ENCODE measurements at regions not wholly inside any gene's neighbourhood (a gene's known extent, or its start where the extent isn't known, plus 50 kb on each side); places are given as distances from the start of the nearest gene placed in this dataset.

DNA sequence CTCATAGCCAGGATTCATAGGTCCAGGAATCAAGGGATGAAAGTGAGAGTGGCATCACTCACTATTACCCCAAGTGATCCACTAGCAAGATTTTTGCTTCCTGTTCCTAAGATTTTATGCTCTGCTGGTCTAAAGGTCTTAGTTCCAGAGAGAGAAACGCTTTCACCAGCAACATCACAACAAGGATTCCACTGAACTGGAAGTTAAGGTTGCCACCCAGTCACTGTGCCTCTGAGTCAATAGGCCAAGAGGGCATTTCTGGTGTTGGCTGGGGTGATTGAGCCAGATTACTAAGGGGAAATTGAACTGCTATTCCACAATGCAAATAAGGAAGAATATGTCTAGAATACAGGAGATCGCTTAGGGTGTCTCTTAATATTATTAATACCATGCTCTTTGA, 142.5 kb upstream of the ARID2 start:
- no peak overlapping the region for H3K9ac ChIP-seq (ENCODE audit: low read depth, low read length)
- H3K9me3 ChIP-seq (ENCODE audit: control insufficient read depth, insufficient read depth, low read length), result no peaks in the 10 kb centered on the region
- no peaks in the 10 kb centered on the region for H3K27me3 ChIP-seq (ENCODE audit: control insufficient read depth, insufficient read depth, low read length)
- H3K27ac ChIP-seq (ENCODE audit: low read depth, low read length), result no peak overlapping the region
- no peaks in the 10 kb centered on the region for H3K36me3 ChIP-seq (ENCODE audit: control insufficient read depth, insufficient read depth, low read length)
- no peaks in the 10 kb centered on the region for H3K4me1 ChIP-seq (ENCODE audit: control insufficient read depth, insufficient read depth, low read length)
- no peak overlapping the region for H3K4me3 ChIP-seq (ENCODE audit: low read depth, low read length)

DNA sequence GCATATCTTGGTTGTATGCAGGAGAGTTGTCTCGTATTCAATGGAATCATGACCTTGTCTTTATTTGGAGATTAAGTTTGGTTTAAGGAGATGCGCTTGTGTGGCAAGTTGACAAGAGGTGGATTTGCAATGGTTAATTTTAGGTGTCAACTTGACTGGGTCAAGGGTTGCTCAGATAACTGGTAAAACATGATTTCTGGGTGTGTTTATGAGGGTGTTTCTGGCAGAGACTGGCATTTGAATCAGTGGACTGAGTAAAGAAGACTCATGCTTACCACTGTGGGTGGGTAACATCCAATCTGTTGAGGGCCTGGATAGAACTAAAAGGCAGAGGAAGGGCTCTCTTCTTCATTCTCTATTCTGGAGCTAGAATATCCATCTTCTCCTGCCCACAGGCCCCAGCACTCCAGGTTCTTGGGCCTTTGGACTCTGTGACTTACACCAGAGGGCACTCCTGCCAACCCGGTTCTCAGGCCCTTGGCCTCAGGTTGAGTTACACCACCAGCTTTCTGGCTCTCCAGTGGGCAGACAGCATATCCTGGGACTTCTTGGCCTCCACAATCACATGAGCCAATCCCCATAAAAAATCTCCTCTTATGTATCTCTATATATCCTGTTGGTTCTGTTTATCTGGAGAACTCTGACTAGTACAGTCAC, 141.5 kb upstream of the ARID2 start:
- H3K36me3 ChIP-seq (ENCODE audit: control insufficient read depth, insufficient read depth, low read length), result no peaks in the 10 kb centered on the region
- no peak overlapping the region for H3K27ac ChIP-seq (ENCODE audit: low read depth, low read length)
- H3K4me3 ChIP-seq (ENCODE audit: low read depth, low read length), result no peak overlapping the region
- H3K9me3 ChIP-seq (ENCODE audit: control insufficient read depth, insufficient read depth, low read length), result no peaks in the 10 kb centered on the region
- H3K27me3 ChIP-seq (ENCODE audit: control insufficient read depth, insufficient read depth, low read length), result no peaks in the 10 kb centered on the region
- no peak overlapping the region for H3K9ac ChIP-seq (ENCODE audit: low read depth, low read length)
- no peaks in the 10 kb centered on the region for H3K4me1 ChIP-seq (ENCODE audit: control insufficient read depth, insufficient read depth, low read length)

DNA sequence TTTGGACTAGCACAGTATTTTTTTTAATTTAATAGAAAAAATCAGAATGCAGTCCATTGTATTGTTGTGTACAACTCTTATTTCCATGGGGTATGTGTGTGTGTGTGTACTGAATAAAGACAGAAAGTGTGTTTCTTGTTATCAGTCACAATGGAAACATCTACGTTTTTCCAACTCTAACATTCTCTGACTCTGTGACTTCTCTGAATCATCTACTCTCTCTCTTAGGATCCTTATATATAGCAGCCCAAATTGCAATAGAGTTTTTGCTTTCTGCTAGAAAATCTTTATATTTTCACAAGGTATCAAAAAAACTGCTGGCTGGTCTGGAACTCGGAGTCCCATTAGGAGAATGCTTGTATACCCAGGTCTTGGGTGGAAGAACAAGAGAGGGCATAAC, 138.9 kb upstream of the ARID2 start:
- no peaks in the 10 kb centered on the region for H3K9me3 ChIP-seq (ENCODE audit: control insufficient read depth, insufficient read depth, low read length)

DNA sequence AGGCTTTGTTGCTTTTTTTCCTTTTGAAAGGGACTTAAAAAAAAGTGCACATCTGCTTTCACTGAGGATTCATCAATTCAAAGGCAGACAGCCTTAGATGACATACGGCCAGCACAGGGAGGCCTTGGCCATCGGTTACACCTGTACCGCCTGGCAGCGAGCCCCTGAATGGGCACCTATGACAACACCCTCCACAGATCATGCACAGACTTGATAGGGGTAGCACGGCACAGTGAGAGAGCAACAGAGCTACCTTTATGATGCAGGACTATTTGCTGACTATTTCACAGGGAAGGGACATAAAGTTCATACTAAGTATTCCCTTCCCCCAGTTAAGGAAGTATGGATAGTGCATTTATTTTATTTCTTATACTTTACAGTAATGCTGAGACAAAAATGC, 137.9 kb upstream of the ARID2 start:
- Histone ChIP-seq H3K9ac (ENCODE audit: low read depth, low read length) (no peak overlapping the region), H3K9me3 (ENCODE audit: control insufficient read depth, insufficient read depth, low read length) (no peaks in the 10 kb centered on the region), H3K27me3 (ENCODE audit: control insufficient read depth, insufficient read depth, low read length) (no peaks in the 10 kb centered on the region), H3K27ac (ENCODE audit: low read depth, low read length) (no peak overlapping the region), H3K4me1 (ENCODE audit: control insufficient read depth, insufficient read depth, low read length) (no peaks in the 10 kb centered on the region), H3K4me3 (ENCODE audit: low read depth, low read length) (no peak overlapping the region), H3K36me3 (ENCODE audit: control insufficient read depth, insufficient read depth, low read length) (no peaks in the 10 kb centered on the region)

More for the DNA sequence above, 138.9 kb upstream of the ARID2 start:
- no peak overlapping the region for H3K9ac ChIP-seq (ENCODE audit: low read depth, low read length)
- H3K27me3 ChIP-seq (ENCODE audit: control insufficient read depth, insufficient read depth, low read length), result no peaks in the 10 kb centered on the region
- H3K4me3 ChIP-seq (ENCODE audit: low read depth, low read length), result no peak overlapping the region
- H3K27ac ChIP-seq (ENCODE audit: low read depth, low read length), result no peak overlapping the region
- H3K4me1 ChIP-seq (ENCODE audit: control insufficient read depth, insufficient read depth, low read length), result no peaks in the 10 kb centered on the region
- no peaks in the 10 kb centered on the region for H3K36me3 ChIP-seq (ENCODE audit: control insufficient read depth, insufficient read depth, low read length)

DNA sequence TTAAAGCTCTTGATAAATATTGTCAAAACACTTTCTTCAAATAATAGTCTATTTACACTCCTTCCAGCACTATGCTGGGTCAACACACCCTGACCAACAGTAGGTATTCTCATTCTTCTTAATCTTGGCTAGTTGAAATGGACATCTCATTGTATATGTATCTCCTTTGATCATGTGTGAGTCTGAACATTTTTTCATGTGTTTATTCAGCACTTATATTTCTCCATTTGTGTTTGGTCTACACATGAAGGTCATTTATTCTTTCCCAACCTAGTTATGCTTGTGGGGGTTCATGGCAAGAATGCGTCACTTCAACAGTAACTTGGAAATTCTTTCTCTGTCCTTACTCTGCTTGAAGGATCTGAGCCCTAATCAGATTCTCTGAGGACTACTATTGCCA, 133.1 kb upstream of the ARID2 start:
- no peak overlapping the region for H3K9ac ChIP-seq (ENCODE audit: low read depth, low read length)
- no peak overlapping the region for H3K4me3 ChIP-seq (ENCODE audit: low read depth, low read length)
- no peaks in the 10 kb centered on the region for H3K27me3 ChIP-seq (ENCODE audit: control insufficient read depth, insufficient read depth, low read length)
- no peaks in the 10 kb centered on the region for H3K4me1 ChIP-seq (ENCODE audit: control insufficient read depth, insufficient read depth, low read length)
- no peaks in the 10 kb centered on the region for H3K9me3 ChIP-seq (ENCODE audit: control insufficient read depth, insufficient read depth, low read length)
- no peaks in the 10 kb centered on the region for H3K36me3 ChIP-seq (ENCODE audit: control insufficient read depth, insufficient read depth, low read length)
- no peak overlapping the region for H3K27ac ChIP-seq (ENCODE audit: low read depth, low read length)

DNA sequence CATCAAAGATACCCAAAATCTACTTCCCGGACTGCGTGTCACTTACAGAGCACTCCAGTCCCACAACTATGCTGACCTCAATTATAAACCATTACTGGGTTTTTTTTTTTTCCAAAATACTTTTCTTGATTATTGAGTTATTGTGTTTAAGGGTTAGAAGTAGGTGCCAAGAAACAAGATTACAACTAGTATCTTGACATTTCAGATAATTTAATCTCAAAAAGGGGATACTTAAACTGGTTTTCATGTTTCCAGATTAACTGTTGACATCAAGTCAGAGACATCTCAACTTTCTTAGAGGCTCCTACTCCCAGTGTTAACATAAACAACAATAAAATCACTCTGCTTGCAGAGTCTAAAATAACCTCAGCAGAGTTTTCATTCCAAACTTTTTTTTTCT, 131.2 kb upstream of the ARID2 start:
- no peaks in the 10 kb centered on the region for H3K36me3 ChIP-seq (ENCODE audit: control insufficient read depth, insufficient read depth, low read length)
- no peak overlapping the region for H3K27ac ChIP-seq (ENCODE audit: low read depth, low read length)
- H3K27me3 ChIP-seq (ENCODE audit: control insufficient read depth, insufficient read depth, low read length), result no peaks in the 10 kb centered on the region
- no peaks in the 10 kb centered on the region for H3K9me3 ChIP-seq (ENCODE audit: control insufficient read depth, insufficient read depth, low read length)
- H3K4me3 ChIP-seq (ENCODE audit: low read depth, low read length), result no peak overlapping the region
- H3K9ac ChIP-seq (ENCODE audit: low read depth, low read length), result no peak overlapping the region
- H3K4me1 ChIP-seq (ENCODE audit: control insufficient read depth, insufficient read depth, low read length), result no peaks in the 10 kb centered on the region

DNA sequence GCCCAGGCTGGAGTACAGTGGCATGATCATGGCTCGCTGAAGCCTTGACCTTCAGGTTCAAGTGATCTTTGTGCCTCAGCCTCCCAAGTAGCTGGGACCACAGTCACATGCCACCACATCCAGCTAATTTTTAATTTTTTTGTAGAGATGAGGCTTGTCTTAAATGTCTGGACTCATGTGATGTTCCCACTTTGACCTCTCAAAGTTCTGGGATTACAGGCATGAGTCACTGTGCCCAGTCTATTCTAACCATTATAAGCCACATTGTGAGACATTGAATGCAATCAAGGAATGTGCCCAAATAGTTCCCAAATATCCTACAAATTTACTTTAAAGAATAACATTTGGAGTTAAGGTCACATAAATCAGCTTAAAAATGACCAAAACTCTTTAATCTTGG, 130.7 kb upstream of the ARID2 start:
- H3K9ac ChIP-seq (ENCODE audit: low read depth, low read length), result no peak overlapping the region
- no peaks in the 10 kb centered on the region for H3K36me3 ChIP-seq (ENCODE audit: control insufficient read depth, insufficient read depth, low read length)
- H3K27ac ChIP-seq (ENCODE audit: low read depth, low read length), result no peak overlapping the region
- no peaks in the 10 kb centered on the region for H3K9me3 ChIP-seq (ENCODE audit: control insufficient read depth, insufficient read depth, low read length)
- no peak overlapping the region for H3K4me3 ChIP-seq (ENCODE audit: low read depth, low read length)
- H3K27me3 ChIP-seq (ENCODE audit: control insufficient read depth, insufficient read depth, low read length), result no peaks in the 10 kb centered on the region
- no peaks in the 10 kb centered on the region for H3K4me1 ChIP-seq (ENCODE audit: control insufficient read depth, insufficient read depth, low read length)

DNA sequence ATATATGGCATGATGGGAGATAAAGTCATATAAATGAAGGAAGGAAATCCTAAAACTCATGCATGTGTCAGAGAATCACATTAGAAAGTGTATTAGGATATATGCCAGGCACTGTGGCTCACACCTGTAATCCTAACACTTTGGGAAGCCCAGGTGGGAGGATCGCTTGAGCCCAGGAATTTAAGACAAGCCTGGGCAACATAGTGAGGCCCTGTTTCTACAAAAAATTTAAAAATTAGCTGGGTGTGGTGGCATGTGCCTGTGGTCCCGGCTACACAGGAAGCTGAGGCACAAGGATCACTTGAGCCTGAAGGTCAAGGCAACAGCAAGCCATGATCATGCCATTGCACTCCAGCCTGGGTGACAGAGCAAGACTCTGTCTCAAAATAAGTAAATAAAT, 130.3 kb upstream of the ARID2 start:
- H3K27ac ChIP-seq (ENCODE audit: low read depth, low read length), result no peak overlapping the region
- H3K4me1 ChIP-seq (ENCODE audit: control insufficient read depth, insufficient read depth, low read length), result no peaks in the 10 kb centered on the region
- H3K9ac ChIP-seq (ENCODE audit: low read depth, low read length), result no peak overlapping the region
- H3K27me3 ChIP-seq (ENCODE audit: control insufficient read depth, insufficient read depth, low read length), result no peaks in the 10 kb centered on the region
- H3K4me3 ChIP-seq (ENCODE audit: low read depth, low read length), result no peak overlapping the region
- no peaks in the 10 kb centered on the region for H3K36me3 ChIP-seq (ENCODE audit: control insufficient read depth, insufficient read depth, low read length)
- H3K9me3 ChIP-seq (ENCODE audit: control insufficient read depth, insufficient read depth, low read length), result no peaks in the 10 kb centered on the region

DNA sequence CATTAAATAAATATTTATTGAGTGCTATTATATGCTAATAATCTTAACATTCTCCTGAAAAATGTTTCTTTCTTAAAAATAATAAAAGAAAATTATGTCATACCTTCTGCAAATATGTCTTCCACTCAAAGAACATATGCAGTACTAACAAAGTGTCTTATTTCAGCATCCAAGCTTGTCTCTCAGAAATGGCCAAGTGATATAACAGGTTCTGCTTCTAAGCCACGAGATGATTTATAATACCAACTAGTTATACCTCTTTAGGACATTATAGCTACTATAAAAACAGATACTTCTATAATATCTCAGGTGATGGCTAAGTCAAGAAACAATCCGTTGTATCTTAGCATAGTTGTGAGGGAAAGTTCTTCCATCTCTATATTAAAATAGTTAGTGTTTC, 128.1 kb upstream of the ARID2 start:
- H3K4me1 ChIP-seq (ENCODE audit: control insufficient read depth, insufficient read depth, low read length), result no peaks in the 10 kb centered on the region
- H3K27me3 ChIP-seq (ENCODE audit: control insufficient read depth, insufficient read depth, low read length), result no peaks in the 10 kb centered on the region
- no peak overlapping the region for H3K4me3 ChIP-seq (ENCODE audit: low read depth, low read length)
- no peak overlapping the region for H3K9ac ChIP-seq (ENCODE audit: low read depth, low read length)
- no peak overlapping the region for H3K27ac ChIP-seq (ENCODE audit: low read depth, low read length)
- H3K36me3 ChIP-seq (ENCODE audit: control insufficient read depth, insufficient read depth, low read length), result no peaks in the 10 kb centered on the region
- H3K9me3 ChIP-seq (ENCODE audit: control insufficient read depth, insufficient read depth, low read length), result no peaks in the 10 kb centered on the region

DNA sequence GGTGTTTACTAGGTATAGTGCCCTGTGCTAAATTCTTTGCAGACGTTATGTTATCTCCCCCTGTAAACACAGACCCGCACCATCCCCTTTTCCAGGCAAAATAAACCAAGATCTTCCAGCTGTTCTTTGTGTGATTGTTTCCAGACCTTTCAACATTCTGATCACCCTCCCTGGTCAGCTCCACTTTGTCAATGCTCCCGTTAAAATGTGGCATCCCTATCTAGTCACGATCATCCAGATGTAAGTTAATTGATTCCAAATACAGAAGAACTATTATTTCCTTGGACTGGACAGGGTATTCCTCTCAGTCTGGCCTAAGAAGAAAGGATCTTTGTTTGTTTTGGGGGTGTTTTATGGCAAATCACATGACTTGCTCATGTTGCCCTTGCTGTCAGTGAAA, 127.6 kb upstream of the ARID2 start:
- no peak overlapping the region for H3K4me3 ChIP-seq (ENCODE audit: low read depth, low read length)
- H3K27ac ChIP-seq (ENCODE audit: low read depth, low read length), result no peak overlapping the region
- no peaks in the 10 kb centered on the region for H3K9me3 ChIP-seq (ENCODE audit: control insufficient read depth, insufficient read depth, low read length)
- H3K27me3 ChIP-seq (ENCODE audit: control insufficient read depth, insufficient read depth, low read length), result no peaks in the 10 kb centered on the region
- H3K36me3 ChIP-seq (ENCODE audit: control insufficient read depth, insufficient read depth, low read length), result no peaks in the 10 kb centered on the region
- H3K4me1 ChIP-seq (ENCODE audit: control insufficient read depth, insufficient read depth, low read length), result no peaks in the 10 kb centered on the region
- H3K9ac ChIP-seq (ENCODE audit: low read depth, low read length), result no peak overlapping the region

DNA sequence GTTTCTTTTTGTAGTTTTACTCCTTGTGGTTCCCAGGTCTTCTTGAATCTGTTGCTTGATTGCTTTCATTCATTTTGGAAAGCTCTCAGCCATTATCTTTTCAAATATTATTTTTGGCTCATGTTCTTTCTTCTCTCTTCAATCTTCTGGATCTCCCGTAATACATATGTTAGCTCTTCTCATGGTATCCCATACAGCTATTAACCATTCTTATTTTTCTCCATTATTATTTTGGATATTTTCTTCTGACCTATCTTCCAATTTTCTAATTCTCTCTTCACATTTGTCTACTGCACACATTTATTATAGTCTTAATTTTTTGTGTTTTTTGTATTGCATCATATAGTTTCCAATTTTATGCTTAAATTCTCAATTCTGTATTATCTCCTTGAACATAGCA, 123.9 kb upstream of the ARID2 start:
- no peak overlapping the region for H3K27ac ChIP-seq (ENCODE audit: low read depth, low read length)
- no peaks in the 10 kb centered on the region for H3K27me3 ChIP-seq (ENCODE audit: control insufficient read depth, insufficient read depth, low read length)
- no peaks in the 10 kb centered on the region for H3K4me1 ChIP-seq (ENCODE audit: control insufficient read depth, insufficient read depth, low read length)
- no peaks in the 10 kb centered on the region for H3K9me3 ChIP-seq (ENCODE audit: control insufficient read depth, insufficient read depth, low read length)
- H3K4me3 ChIP-seq (ENCODE audit: low read depth, low read length), result no peak overlapping the region
- no peak overlapping the region for H3K9ac ChIP-seq (ENCODE audit: low read depth, low read length)
- no peaks in the 10 kb centered on the region for H3K36me3 ChIP-seq (ENCODE audit: control insufficient read depth, insufficient read depth, low read length)

DNA sequence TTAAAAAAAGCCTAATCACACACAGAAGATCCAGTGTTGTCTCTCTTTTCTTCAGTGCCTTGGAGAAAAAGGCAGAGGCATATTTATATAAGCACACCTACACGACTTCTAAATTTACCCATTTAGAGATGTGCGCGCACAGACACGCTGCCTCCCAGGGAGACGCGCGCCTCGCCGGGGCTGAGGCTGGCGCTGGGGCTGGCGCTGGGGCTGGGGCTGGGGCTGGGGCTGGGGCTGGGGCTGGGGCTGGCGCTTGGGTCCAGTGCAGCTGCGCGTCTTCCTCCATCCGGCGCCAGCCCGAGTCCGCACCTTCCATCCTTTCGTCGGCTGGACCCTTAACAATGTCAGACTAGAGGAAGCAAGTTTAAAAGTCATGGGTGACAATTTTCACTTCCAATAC, 118.4 kb upstream of the ARID2 start:
- Histone ChIP-seq H3K9ac (ENCODE audit: low read depth, low read length) (no peak overlapping the region), H3K9me3 (ENCODE audit: control insufficient read depth, insufficient read depth, low read length) (no peaks in the 10 kb centered on the region), H3K27ac (ENCODE audit: low read depth, low read length) (no peak overlapping the region), H3K4me3 (ENCODE audit: low read depth, low read length) (no peak overlapping the region), H3K36me3 (ENCODE audit: control insufficient read depth, insufficient read depth, low read length) (no peaks in the 10 kb centered on the region), H3K27me3 (ENCODE audit: control insufficient read depth, insufficient read depth, low read length) (no peaks in the 10 kb centered on the region), H3K4me1 (ENCODE audit: control insufficient read depth, insufficient read depth, low read length) (no peaks in the 10 kb centered on the region)

All from HUES48 (cell line).